Hepatocyte (in vitro differentiated cells): ENCODE measurements at regions not wholly inside any gene's neighbourhood (a gene's known extent, or its start where the extent isn't known, plus 50 kb on each side); places are given as distances from the start of the nearest gene placed in this dataset.
A peak's percentile ranks its signal among the peaks of the same experiment; 100 is the strongest.

Experiments
- DNase-seq: peaks from one replicate; pipeline ENCODE4 v3.0.0-alpha.2; 2016; ENCODE audit warnings: low spot score
- H2AFZ ChIP-seq: fragments of 200-600 bp; sonication (generic); 2 replicates; pipeline ENCODE4 v1.6.0; 2016; ENCODE audit warnings: antibody characterized with exemption, mild to moderate bottlenecking
- H3K27ac ChIP-seq: fragments of 200-600 bp; sonication (generic); 2 replicates; pipeline ENCODE4 v1.5.1; 2016; ENCODE audit warnings: mild to moderate bottlenecking
- H3K27me3 ChIP-seq: fragments of 200-600 bp; sonication (generic); 2 replicates; pipeline ENCODE4 v1.6.1; 2016
- H3K36me3 ChIP-seq: fragments of 200-600 bp; sonication (generic); replicated peaks from 2 replicates; pipeline ENCODE4 v1.5.1; 2016; ENCODE audit warnings: low read depth; ENCODE audit not compliant: insufficient read depth
- H3K4me1 ChIP-seq: fragments of 200-600 bp; sonication (generic); 2 replicates; pipeline ENCODE4 v1.5.1; 2016; ENCODE audit warnings: mild to moderate bottlenecking, moderate library complexity; ENCODE audit not compliant: insufficient read depth
- H3K4me2 ChIP-seq: fragments of 200-600 bp; sonication (generic); 2 replicates; pipeline ENCODE4 v1.6.0; 2016
- H3K4me3 ChIP-seq: fragments of 200-600 bp; sonication (generic); 2 replicates; pipeline ENCODE4 v1.5.1; 2016; ENCODE audit warnings: mild to moderate bottlenecking
- H3K79me2 ChIP-seq: fragments of 200-600 bp; sonication (generic); 2 replicates; pipeline ENCODE4 v1.6.0; 2017; ENCODE audit warnings: mild to moderate bottlenecking
- H3K9me2 ChIP-seq: fragments of 200-600 bp; sonication (generic); replicated peaks from 2 replicates; pipeline ENCODE4 v1.6.0; 2017; ENCODE audit warnings: mild to moderate bottlenecking; ENCODE audit not compliant: insufficient read depth
- H3K9me3 ChIP-seq: fragments of 200-600 bp; sonication (generic); 2 replicates; pipeline ENCODE4 v1.5.1; 2016; ENCODE audit warnings: low read depth, mild to moderate bottlenecking
- H4K20me1 ChIP-seq: fragments of 200-600 bp; sonication (generic); 2 replicates; pipeline ENCODE4 v1.6.0; 2016; ENCODE audit warnings: mild to moderate bottlenecking; ENCODE audit not compliant: insufficient read depth, poor library complexity, severe bottlenecking
- EZH2 ChIP-seq: fragments of 200-600 bp; sonication (generic); IDR thresholded peaks from 2 replicates; pipeline ENCODE4 v1.6.1; 2016; ENCODE audit warnings: antibody characterized with exemption, mild to moderate bottlenecking, borderline replicate concordance
- EZH2phosphoT487 ChIP-seq: fragments of 200-600 bp; sonication (generic); IDR thresholded peaks from one replicate; pipeline ENCODE4 v1.6.1; 2018; ENCODE audit warnings: antibody characterized with exemption, mild to moderate bottlenecking, low read depth, moderate library complexity; ENCODE audit not compliant: unreplicated experiment, severe bottlenecking
- WGBS: methylation state at CpG from one replicate; pipeline ENCODE4 v1.1.6; 2016; ENCODE audit warnings: low lambda C conversion rate; ENCODE audit errors: missing lambda C conversion rate; 5-methylcytosine and 5-hydroxymethylcytosine counted together
- TF ChIP-seq, protein P1 (sequence below): fragments of 200-600 bp; sonication (generic); IDR thresholded peaks from 2 replicates; pipeline ENCODE4 v1.5.1; 2016; ENCODE audit warnings: antibody characterized with exemption, mild to moderate bottlenecking; ENCODE audit not compliant: poor library complexity

DNA sequence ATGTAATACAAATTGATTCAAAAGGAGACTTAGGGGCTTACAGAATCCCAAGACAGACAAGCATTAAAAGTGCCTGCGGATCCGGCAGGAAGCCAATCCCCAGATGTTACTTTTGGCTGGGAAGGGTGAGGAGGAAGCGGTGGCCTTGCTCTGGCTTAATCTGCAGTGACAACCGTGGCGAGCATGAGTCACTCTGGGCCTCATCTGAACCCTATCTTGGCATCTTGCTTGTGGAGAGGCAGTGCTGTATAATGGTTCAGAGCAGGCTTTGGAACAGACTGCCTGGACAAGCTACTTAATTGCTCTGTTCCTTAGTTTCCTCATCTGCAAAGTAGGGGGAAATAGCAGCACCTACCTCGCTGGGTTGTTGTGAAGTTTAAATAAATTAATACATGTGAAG is 74.1 kb downstream of the XCL2 start:
- Histone ChIP-seq H3K4me3 (no peak overlapping the region), H3K4me1 (peaks cover 22% of the 10 kb centered on the region), H3K79me2 (no peaks in the 10 kb centered on the region), H2AFZ (no peak overlapping the region), H3K4me2 (peak overlapping the region; percentile 12), H3K27ac (peak overlapping the region; percentile 20), H3K9me3 (no peaks in the 10 kb centered on the region), H3K27me3 (no peaks in the 10 kb centered on the region), H4K20me1 (no peaks in the 10 kb centered on the region), H3K9me2 (no peaks in the 10 kb centered on the region), H3K36me3 (no peaks in the 10 kb centered on the region)
- peak; percentile 16 for DNase-seq
- TF ChIP-seq EZH2phosphoT487 = no peak
- no peak for TF ChIP-seq EZH2
- TF ChIP-seq, protein P1, sequence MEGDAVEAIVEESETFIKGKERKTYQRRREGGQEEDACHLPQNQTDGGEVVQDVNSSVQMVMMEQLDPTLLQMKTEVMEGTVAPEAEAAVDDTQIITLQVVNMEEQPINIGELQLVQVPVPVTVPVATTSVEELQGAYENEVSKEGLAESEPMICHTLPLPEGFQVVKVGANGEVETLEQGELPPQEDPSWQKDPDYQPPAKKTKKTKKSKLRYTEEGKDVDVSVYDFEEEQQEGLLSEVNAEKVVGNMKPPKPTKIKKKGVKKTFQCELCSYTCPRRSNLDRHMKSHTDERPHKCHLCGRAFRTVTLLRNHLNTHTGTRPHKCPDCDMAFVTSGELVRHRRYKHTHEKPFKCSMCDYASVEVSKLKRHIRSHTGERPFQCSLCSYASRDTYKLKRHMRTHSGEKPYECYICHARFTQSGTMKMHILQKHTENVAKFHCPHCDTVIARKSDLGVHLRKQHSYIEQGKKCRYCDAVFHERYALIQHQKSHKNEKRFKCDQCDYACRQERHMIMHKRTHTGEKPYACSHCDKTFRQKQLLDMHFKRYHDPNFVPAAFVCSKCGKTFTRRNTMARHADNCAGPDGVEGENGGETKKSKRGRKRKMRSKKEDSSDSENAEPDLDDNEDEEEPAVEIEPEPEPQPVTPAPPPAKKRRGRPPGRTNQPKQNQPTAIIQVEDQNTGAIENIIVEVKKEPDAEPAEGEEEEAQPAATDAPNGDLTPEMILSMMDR = no peak
- 46% methylated on average over 6 of the region's 6 CpGs for WGBS

DNA sequence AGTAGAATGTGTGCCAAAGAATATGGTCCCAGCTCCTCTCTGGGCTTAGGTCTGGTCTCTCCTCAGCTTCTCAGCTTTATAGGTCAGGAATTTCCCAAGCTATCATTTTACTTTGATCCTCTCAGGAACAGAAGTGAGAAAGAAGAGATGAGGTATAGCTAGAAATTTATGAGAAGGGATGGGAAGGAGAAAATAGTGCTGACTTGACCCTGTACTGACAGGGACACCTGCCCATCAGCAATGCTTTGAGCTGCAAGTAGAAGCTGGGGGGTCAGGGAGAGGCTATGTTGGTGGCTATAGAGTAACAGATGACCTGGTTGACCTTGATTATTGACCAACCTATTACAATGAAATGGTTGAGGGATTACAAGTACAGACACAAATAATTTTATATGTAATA is 75.0 kb downstream of the XCL2 start:
- Histone ChIP-seq H4K20me1 (no peaks in the 10 kb centered on the region), H3K27me3 (no peaks in the 10 kb centered on the region), H3K36me3 (no peaks in the 10 kb centered on the region), H3K9me2 (no peaks in the 10 kb centered on the region), H3K4me1 (peaks cover 22% of the 10 kb centered on the region), H2AFZ (no peak overlapping the region), H3K9me3 (no peaks in the 10 kb centered on the region), H3K4me2 (no peak overlapping the region), H3K79me2 (no peaks in the 10 kb centered on the region), H3K4me3 (no peak overlapping the region), H3K27ac (no peak overlapping the region)
- TF ChIP-seq, protein P1 = no peak
- TF ChIP-seq EZH2phosphoT487 (no peak), EZH2 (no peak)
- DNase-seq = no peak

DNA sequence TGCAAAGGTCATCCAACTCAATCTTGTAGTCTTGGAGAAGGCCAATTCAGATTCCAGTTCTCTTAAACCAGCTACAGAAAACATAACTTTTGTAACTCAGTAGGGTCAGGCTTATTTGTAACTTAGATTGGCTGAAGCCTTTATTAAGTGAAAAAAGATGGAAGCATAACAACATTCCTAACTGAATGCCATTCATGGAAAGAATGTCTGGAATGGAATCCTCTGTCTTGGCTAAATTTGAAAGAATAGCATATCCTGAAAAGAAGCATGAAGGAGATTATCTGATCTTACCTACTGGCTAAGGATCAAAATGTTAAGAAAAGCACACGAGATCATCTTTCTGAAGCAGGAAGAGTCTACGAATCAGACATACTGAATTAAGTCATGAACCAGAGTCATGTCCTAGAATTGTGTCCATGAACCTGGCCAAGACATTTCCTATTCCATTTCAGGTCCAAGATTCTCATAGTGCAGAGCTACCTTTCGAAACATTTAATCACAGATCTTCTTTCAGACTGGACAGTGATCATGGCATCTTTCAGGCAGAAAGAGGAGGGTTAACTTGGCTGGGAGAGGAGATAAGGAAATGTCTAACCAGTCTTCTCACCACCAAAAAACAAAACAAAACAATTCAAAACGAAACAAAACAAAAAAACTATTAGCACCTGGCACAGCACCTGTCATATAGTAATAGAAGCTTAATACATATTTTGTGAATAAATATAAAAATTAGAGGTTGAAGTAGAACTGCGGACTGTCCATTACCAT is 75.6 kb downstream of the XCL2 start:
- Histone ChIP-seq H3K4me2 (no peak overlapping the region), H3K36me3 (no peaks in the 10 kb centered on the region), H3K27me3 (no peaks in the 10 kb centered on the region), H2AFZ (no peak overlapping the region), H3K79me2 (no peaks in the 10 kb centered on the region), H3K9me3 (no peaks in the 10 kb centered on the region), H3K27ac (no peak overlapping the region), H3K4me3 (no peak overlapping the region), H3K4me1 (peaks cover 22% of the 10 kb centered on the region), H4K20me1 (no peaks in the 10 kb centered on the region), H3K9me2 (no peaks in the 10 kb centered on the region)
- TF ChIP-seq, protein P1 = no peak
- TF ChIP-seq EZH2 = no peak
- no peak for TF ChIP-seq EZH2phosphoT487
- DNase-seq = no peak
- 84% methylated on average over 5 of the region's 5 CpGs for WGBS
